GM19452 (cell line): ENCODE measurements at regions not wholly inside any gene's neighbourhood (a gene's known extent, or its start where the extent isn't known, plus 50 kb on each side); places are given as distances from the start of the nearest gene placed in this dataset.
"Not testable (repeated sequence)": the region's sequence is repeated elsewhere in the genome, so short reads cannot be mapped to it uniquely, and the experiment has no call there.

Source experiments
- ATAC-seq: cut with Tn5 transposase; IDR thresholded peaks from one replicate; pipeline ENCODE4 v1.9.1; 2021; ENCODE audit not compliant: unreplicated experiment

GRCh38 chr20:30164389-30164788 lies 1093.1 kb upstream of the DEFB115 start:
- ATAC-seq, result not testable (repeated sequence)

- no peak for ATAC-seq
Measured at GRCh38 chr20:30167540-30167939, 1089.9 kb upstream of the DEFB115 start.

DNA sequence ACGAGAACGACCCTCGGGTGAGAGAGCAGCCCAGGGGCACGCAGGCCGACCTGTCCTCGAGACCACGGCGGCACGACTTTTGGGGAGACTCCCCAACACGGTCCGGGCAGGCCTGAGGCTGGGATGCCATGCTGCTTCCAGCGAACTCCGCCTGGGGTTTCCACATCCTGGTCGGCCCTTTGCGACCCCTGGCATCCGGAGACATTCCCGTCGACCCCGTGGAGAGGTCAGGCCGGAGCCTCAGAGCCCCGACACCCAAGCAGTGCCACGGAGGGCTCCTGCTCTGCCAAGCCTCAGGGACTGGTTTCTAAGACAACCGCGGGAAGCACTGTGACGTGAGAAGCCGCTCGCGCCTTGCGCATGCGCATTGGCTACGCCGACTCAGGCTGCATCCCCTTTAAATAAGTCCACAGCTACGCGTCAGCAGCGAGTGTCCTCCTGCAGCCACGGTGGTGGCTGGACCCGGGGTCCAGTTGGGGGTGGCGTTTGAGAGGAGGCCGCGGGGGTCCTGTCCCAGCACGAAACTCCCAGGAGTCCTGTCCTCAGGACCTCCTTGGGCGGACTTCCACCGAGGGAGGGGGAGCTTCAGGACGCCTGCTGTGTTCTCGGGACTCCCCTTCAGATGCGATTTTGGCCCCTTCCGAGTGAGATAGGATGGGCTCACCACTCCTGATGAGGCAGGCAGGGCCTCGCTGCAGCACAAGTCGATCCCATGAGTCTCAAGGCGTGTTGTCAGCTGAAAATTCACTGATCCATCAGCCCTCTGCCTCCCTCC lies 1089.3 kb upstream of the DEFB115 start:
- ATAC-seq, result no peak

GRCh38 chr20:30168800-30169138 lies 1088.7 kb upstream of the DEFB115 start:
- no peak for ATAC-seq

DNA sequence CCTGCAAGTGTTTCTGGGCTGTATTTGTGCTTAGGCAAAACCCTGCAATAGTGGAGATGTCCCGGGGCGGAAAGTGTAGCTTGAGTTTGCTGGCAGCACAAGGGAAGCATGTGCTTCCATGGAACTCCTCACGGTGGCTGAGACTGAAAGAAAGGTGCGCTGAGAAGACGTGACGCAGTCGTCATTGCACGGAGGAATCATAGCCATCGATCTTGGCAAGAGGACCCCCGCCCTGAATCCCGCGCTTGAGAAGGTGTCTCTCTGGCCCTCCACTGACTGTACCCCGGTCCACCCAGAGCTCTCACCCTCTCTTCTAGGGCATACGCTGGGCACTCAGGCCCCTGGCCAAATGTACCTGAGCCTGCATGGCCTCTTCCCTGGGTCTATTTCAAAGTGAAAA lies 1081.8 kb upstream of the DEFB115 start:
- ATAC-seq, result no peak

- ATAC-seq, result not testable (repeated sequence)
Measured at GRCh38 chr20:30183124-30183523, 1074.3 kb upstream of the DEFB115 start.

DNA sequence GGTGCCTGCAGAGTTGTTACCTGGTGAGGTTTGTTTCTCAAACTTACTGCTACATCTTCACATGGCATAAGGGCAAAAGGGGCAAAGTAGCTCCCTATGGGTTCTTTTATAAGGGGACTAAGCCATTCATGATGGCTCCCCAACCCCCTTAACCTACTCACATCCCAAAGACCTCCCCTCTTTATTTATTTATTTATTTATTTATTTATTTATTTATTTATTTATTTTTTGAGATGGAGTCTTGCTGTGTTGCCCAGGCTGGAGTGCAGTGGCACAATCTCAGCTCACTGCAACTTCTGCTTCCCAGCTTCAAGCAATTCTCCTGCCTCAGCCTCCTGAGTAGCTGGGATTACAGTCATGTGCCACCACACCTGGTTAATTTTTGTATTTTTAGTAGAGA lies 1065.7 kb upstream of the DEFB115 start:
- not testable (repeated sequence) for ATAC-seq

GRCh38 chr20:30234477-30234876 lies 1023.0 kb upstream of the DEFB115 start:
- ATAC-seq, result not testable (repeated sequence)

DNA sequence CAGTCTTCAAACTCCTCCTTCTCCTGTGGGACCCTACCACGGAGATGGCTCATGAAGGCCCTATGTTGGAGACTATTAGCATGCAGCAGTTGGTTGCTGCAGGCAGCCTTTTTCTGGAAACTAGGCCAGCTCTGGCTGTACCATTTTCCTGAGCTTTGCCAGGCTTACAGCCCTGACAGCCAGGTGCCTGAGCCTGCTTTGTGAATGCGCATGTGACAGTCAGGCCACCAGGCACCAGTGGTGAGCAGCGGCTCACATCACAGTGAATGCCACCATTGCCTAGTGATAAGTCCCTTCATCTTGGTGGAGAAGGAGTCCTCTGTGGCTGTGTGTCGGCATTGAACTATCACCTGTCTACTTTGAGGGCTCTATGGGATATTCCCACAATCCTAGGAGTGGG lies 982.4 kb upstream of the DEFB115 start:
- ATAC-seq, result not testable (repeated sequence)

DNA sequence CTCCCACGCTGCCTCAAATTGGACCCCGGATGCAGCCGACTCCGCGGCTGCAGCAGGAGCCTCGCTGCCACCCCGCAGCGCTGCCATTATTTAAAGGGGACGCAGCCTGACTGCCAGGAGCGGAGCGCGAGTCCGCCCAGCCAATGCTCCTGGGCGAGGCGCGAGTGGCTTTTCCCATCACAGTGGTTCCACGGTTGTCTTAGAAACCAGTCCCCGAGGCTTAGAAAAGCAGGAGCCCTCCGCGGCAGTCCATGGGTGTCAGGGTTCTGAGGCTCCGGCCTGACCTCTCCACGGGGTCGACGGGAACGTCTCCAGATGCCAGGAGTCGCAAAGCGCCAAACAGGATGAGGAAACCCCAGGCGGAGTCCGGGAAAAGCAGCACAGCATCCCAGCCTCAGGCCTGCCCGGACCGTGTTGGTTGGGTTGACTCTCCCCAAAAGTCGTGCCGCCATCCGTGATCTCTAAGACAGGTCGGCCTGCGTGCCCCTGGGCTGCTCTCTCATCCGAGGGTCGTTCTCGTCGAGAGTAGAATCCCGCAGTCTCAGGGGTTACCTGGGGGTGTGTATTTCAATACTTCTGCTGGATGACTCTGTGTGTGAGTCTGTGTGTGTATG lies 975.8 kb upstream of the DEFB115 start:
- ATAC-seq, result no peak

GRCh38 chr20:30283476-30284280 lies 973.8 kb upstream of the DEFB115 start:
- ATAC-seq, result not testable (repeated sequence)

DNA sequence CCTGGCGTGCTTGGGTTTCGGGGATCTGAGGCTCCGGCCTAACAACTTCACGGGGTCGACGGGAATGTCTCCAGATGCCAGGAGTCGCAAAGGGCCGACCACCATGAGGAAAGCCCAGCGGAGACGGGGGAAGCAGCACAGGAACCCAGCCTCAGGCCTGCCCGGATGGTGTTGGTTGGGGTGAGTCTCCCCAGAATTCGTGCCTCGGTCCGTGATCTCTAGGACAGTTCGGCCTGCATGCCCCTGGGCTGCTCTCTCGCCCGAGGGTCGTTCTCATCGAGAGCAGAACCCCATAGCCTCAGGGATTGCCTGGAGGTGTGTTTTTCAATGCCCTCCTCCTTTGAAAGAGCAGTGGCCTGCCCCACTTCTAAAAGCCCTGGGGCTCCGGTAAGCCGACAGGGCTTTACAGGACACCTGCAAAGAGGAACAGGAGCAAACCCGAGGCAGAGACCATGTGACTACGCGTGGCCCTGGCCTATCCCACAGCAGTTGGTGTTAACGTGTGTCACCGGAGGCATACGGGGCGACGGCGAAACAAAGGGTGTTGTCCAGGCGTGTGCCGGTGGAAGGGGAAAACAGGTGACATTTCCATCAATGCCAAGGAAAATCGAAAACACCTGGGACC lies 973.1 kb upstream of the DEFB115 start:
- ATAC-seq, result no peak

- no peak for ATAC-seq
Measured at GRCh38 chr20:30285677-30286076, 971.8 kb upstream of the DEFB115 start.

GRCh38 chr20:30286157-30286556 lies 971.3 kb upstream of the DEFB115 start:
- ATAC-seq, result no peak

DNA sequence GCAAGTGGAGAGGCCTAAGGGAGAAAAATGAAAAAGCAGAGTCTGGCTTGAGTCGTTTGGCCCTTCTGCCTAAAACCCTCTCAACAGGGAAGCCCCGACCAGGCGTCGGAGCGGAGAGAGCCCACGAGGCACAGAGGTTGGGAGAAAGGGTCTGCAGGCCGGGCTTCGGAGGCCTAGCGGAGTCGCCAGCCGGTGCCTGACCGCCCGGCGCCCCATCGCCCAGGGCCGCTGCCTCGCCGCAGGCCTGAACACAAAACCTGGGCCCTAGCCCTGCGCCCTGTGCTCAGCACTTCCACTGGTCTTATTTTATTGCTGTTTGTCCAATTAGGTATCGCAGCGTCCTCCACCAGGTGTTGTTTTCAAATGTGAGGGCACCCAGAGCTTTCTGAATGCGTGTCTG lies 970.0 kb upstream of the DEFB115 start:
- ATAC-seq, result not testable (repeated sequence)

DNA sequence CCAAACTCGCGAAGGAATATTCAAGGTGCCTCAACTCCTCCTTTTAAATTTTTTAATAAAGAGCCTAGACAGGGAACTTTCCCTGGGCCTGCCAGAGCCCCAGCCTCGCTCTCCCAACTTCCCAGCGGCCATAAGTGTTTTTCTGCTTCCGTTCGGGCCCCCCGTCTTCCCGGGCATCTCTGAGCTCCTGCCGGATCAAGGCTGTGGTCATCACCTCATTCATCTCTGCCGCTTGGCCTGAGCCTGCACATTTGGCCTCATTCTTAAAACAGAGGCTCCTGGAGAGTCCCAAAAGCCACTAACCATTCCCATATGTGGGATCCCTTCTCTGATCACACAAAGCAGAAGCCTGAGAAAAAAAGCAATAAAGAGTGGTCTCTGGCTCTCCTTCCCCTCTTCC lies 969.1 kb upstream of the DEFB115 start:
- ATAC-seq, result no peak

GRCh38 chr20:30289049-30289448 lies 968.4 kb upstream of the DEFB115 start:
- not testable (repeated sequence) for ATAC-seq

GRCh38 chr20:30289711-30290141 lies 967.7 kb upstream of the DEFB115 start:
- not testable (repeated sequence) for ATAC-seq

DNA sequence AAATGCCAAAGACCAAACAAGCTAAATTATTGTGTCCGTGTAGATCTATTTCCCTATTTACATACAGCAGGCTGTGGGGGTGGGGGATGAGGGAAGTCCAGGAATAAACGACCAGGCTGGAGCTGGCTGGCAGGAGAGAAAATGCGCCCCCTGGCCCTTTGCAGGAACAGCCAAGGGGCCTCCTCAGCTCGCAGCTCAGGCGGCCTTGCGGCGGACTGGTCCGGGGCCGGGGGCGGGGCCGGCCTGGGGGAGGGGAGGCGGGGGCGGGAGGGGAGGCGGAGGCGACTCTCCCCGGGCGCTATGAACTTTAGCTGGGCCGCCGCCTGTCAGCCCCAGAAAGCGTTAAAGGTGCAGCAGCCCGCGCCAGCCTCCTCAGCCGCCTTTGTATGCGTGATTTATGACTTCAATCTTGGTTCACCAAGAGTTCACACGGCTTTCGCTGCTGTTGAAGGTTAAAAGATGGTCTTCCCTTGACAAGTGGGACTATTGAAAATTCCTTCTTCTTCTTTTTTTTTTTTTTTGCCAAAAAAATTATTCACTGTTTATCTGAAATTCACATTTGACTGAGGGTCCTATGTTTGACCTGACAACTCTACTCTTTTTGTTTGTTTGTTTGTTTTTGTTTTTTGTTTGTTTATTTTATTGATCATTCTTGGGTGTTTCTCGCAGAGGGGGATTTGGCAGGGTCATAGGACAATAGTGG lies 967.0 kb upstream of the DEFB115 start:
- ATAC-seq, result not testable (repeated sequence)

DNA sequence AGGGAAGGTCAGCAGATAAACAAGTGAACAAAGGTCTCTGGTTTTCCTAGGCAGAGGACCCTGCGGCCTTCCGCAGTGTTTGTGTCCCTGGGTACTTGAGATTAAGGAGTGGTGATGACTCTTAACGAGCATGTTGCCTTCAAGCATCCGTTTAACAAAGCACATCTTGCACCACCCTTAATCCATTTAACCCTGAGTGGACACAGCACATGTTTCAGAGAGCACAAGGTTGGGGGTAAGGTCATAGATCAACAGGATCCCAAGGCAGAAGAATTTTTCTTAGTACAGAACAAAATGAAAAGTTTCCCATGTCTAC lies 966.4 kb upstream of the DEFB115 start:
- not testable (repeated sequence) for ATAC-seq

GRCh38 chr20:30291686-30292085 lies 965.8 kb upstream of the DEFB115 start:
- ATAC-seq, result not testable (repeated sequence)
